SK-N-SH treated with all-trans-retinoic acid at 6 μM for 48 hours (cell line): ENCODE measurements at regions not wholly inside any gene's neighbourhood (a gene's known extent, or its start where the extent isn't known, plus 50 kb on each side); places are given as distances from the start of the nearest gene placed in this dataset.

Experiments used
- ATAC-seq: fragments of 200-7000 bp; cut with Tn5 transposase; 3 replicates; pipeline ENCODE4 v1.9.1; 2020; ENCODE audit warnings: mild to moderate bottlenecking, moderate library complexity
- ARNTL ChIP-seq: fragments of 450-650 bp; formaldehyde crosslinking; IDR thresholded peaks from 2 replicates; pipeline ENCODE4 v1.5.0; 2020; ENCODE audit warnings: low read depth, mild to moderate bottlenecking, moderate library complexity, borderline replicate concordance
- BACH2 ChIP-seq: fragments of 250-450 bp; sonication (Bioruptor Pico); IDR thresholded peaks from 2 replicates; pipeline ENCODE4 v1.9.0; 2021; ENCODE audit warnings: mild to moderate bottlenecking, borderline replicate concordance
- CREB5 ChIP-seq: fragments of 250-450 bp; sonication (Bioruptor Pico); IDR thresholded peaks from 2 replicates; pipeline ENCODE4 v1.5.1; 2020; ENCODE audit warnings: low read depth, mild to moderate bottlenecking, moderate library complexity
- CSDC2 ChIP-seq: fragments of 250-450 bp; sonication (Bioruptor Pico); IDR thresholded peaks from 2 replicates; pipeline ENCODE4 v1.5.0; 2020; ENCODE audit warnings: mild to moderate bottlenecking, moderate library complexity
- CSRNP3 ChIP-seq: fragments of 250-450 bp; sonication (Bioruptor Pico); IDR thresholded peaks from 2 replicates; pipeline ENCODE4 v1.5.1; 2021; ENCODE audit warnings: mild to moderate bottlenecking, moderate library complexity
- ESRRG ChIP-seq: fragments of 250-450 bp; sonication (Bioruptor Pico); IDR thresholded peaks from 2 replicates; pipeline ENCODE4 v1.6.1; 2021; ENCODE audit warnings: mild to moderate bottlenecking
- GLIS3 ChIP-seq: fragments of 250-450 bp; sonication (Bioruptor Pico); IDR thresholded peaks from 2 replicates; pipeline ENCODE4 v1.5.0; 2020; ENCODE audit warnings: mild to moderate bottlenecking, moderate library complexity
- ISL1 ChIP-seq: fragments of 250-450 bp; sonication (Bioruptor Pico); IDR thresholded peaks from 2 replicates; pipeline ENCODE4 v2.1.2; 2022; ENCODE audit warnings: mild to moderate bottlenecking, moderate library complexity
- PATZ1 ChIP-seq: fragments of 250-450 bp; sonication (Bioruptor Pico); IDR thresholded peaks from 2 replicates; pipeline ENCODE4 v1.8.0; 2020; ENCODE audit warnings: mild to moderate bottlenecking, moderate library complexity, borderline replicate concordance
- POU6F1 ChIP-seq: fragments of 250-450 bp; sonication (Bioruptor Pico); IDR thresholded peaks from 2 replicates; pipeline ENCODE4 v1.8.0; 2021; ENCODE audit warnings: low read depth, mild to moderate bottlenecking, moderate library complexity, borderline replicate concordance
- PPARA ChIP-seq: fragments of 250-450 bp; sonication (Bioruptor Pico); IDR thresholded peaks from 2 replicates; pipeline ENCODE4 v1.5.0; 2020; ENCODE audit warnings: mild to moderate bottlenecking, borderline replicate concordance
- RARB ChIP-seq: fragments of 250-450 bp; sonication (Bioruptor Pico); IDR thresholded peaks from 2 replicates; pipeline ENCODE4 v1.8.0; 2021; ENCODE audit warnings: mild to moderate bottlenecking, moderate library complexity
- SNAI2 ChIP-seq: fragments of 250-450 bp; sonication (Bioruptor Pico); IDR thresholded peaks from 2 replicates; pipeline ENCODE4 v1.5.0; 2020; ENCODE audit warnings: mild to moderate bottlenecking, moderate library complexity
- TCF4 ChIP-seq: fragments of 250-450 bp; sonication (Bioruptor Pico); IDR thresholded peaks from 2 replicates; pipeline ENCODE4 v1.8.0; 2021; ENCODE audit warnings: mild to moderate bottlenecking, moderate library complexity, borderline replicate concordance
- TOX ChIP-seq: fragments of 250-450 bp; sonication (Bioruptor Pico); IDR thresholded peaks from 2 replicates; pipeline ENCODE4 v1.8.0; 2021; ENCODE audit warnings: mild to moderate bottlenecking, moderate library complexity, borderline replicate concordance
- ZC3H10 ChIP-seq: fragments of 250-450 bp; sonication (Bioruptor Pico); IDR thresholded peaks from 2 replicates; pipeline ENCODE4 v1.5.1; 2021; ENCODE audit warnings: mild to moderate bottlenecking, moderate library complexity
- ZFP3 ChIP-seq: fragments of 250-450 bp; sonication (Bioruptor Pico); IDR thresholded peaks from 2 replicates; pipeline ENCODE4 v1.5.0; 2020; ENCODE audit warnings: mild to moderate bottlenecking, moderate library complexity
- ZFP30 ChIP-seq: fragments of 450-650 bp; formaldehyde crosslinking; IDR thresholded peaks from 2 replicates; pipeline ENCODE4 v1.5.0; 2022; ENCODE audit warnings: mild to moderate bottlenecking, moderate library complexity
- ZNF70 ChIP-seq: fragments of 450-650 bp; formaldehyde crosslinking; IDR thresholded peaks from 2 replicates; pipeline ENCODE4 v1.5.0; 2020; ENCODE audit warnings: mild to moderate bottlenecking, moderate library complexity
- ZNF8 ChIP-seq: fragments of 450-650 bp; formaldehyde crosslinking; IDR thresholded peaks from 2 replicates; pipeline ENCODE4 v1.5.0; 2020; ENCODE audit warnings: mild to moderate bottlenecking, moderate library complexity
- TF ChIP-seq, protein P1 (sequence below): fragments of 250-450 bp; sonication (Bioruptor Pico); IDR thresholded peaks from 2 replicates; pipeline ENCODE4 v1.5.0; 2020; ENCODE audit warnings: mild to moderate bottlenecking, moderate library complexity

DNA sequence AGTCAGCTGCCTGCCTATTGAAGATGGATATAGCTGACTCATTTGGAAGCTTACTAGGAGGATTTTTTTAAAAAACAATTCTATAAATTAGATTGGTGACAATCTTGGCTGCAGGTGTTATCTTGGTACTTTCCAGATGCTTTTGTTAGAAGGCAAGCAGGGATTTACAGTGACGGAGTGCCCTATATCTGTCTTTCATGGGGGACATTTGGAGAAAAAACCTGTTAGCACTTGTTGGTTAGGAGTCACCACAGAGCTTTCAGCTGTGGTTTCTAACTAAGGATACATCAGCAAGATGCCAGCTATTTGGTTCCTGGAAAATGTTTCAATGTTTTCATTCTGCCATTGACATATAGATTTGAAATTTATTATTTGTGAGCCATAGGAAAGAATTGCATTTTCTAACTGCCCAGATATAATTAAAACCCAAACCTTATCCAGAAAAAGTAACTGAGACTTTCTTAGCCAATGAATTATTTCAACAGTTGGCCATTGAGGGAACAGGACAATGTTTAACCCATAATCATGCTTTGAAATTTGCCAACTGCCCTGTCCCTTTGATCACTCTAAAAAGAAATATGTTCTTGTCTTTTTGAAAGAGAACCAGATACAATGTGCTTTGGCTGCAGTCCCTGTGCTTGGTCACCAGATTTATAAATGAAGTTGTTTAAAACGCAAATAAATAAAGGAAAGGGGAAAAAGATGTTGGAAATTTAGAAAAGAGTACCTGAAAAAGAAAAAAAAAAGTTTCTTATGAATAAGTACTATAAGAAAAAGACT lies 761.0 kb upstream of the CXADR start:
- no peak for ATAC-seq
- TF ChIP-seq GLIS3 (CRISPR knock-in tag) (no peak), TOX (peak; percentile 38; the same call in 1 of the 2 replicates)

GRCh38 chr21:16752475-16752857 lies 760.4 kb upstream of the CXADR start:
- no peak for TF ChIP-seq CREB5 (CRISPR knock-in tag)
- no peak for TF ChIP-seq ZFP30
- TF ChIP-seq ZNF8 (CRISPR knock-in tag), result no peak
- no peak for TF ChIP-seq ZNF70 (CRISPR knock-in tag)
- TF ChIP-seq TCF4 (CRISPR knock-in tag), result no peak
- no peak for TF ChIP-seq ESRRG (CRISPR knock-in tag)
- no peak for TF ChIP-seq ARNTL (CRISPR knock-in tag)
- no peak for TF ChIP-seq RARB (CRISPR knock-in tag)
- TF ChIP-seq POU6F1 (CRISPR knock-in tag), result no peak
- no peak for TF ChIP-seq CSDC2
- TF ChIP-seq ZFP3 (CRISPR knock-in tag), result no peak
- TF ChIP-seq ISL1, result no peak
- no peak for TF ChIP-seq SNAI2 (CRISPR knock-in tag)
- TF ChIP-seq TOX, result no peak
- no peak for TF ChIP-seq ZC3H10 (CRISPR knock-in tag)
- TF ChIP-seq, protein P1, sequence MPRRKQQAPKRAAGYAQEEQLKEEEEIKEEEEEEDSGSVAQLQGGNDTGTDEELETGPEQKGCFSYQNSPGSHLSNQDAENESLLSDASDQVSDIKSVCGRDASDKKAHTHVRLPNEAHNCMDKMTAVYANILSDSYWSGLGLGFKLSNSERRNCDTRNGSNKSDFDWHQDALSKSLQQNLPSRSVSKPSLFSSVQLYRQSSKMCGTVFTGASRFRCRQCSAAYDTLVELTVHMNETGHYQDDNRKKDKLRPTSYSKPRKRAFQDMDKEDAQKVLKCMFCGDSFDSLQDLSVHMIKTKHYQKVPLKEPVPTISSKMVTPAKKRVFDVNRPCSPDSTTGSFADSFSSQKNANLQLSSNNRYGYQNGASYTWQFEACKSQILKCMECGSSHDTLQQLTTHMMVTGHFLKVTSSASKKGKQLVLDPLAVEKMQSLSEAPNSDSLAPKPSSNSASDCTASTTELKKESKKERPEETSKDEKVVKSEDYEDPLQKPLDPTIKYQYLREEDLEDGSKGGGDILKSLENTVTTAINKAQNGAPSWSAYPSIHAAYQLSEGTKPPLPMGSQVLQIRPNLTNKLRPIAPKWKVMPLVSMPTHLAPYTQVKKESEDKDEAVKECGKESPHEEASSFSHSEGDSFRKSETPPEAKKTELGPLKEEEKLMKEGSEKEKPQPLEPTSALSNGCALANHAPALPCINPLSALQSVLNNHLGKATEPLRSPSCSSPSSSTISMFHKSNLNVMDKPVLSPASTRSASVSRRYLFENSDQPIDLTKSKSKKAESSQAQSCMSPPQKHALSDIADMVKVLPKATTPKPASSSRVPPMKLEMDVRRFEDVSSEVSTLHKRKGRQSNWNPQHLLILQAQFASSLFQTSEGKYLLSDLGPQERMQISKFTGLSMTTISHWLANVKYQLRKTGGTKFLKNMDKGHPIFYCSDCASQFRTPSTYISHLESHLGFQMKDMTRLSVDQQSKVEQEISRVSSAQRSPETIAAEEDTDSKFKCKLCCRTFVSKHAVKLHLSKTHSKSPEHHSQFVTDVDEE (CRISPR knock-in tag), result no peak
- TF ChIP-seq CSRNP3 (CRISPR knock-in tag), result no peak
- no peak for TF ChIP-seq PATZ1 (CRISPR knock-in tag)
- no peak for TF ChIP-seq BACH2 (CRISPR knock-in tag)
- no peak for ATAC-seq

GRCh38 chr21:16755061-16755460 lies 757.8 kb upstream of the CXADR start:
- TF ChIP-seq TOX, result no peak
- no peak for TF ChIP-seq RARB (CRISPR knock-in tag)
- TF ChIP-seq ZNF70 (CRISPR knock-in tag), result no peak
- no peak for TF ChIP-seq BACH2 (CRISPR knock-in tag)
- no peak for TF ChIP-seq PATZ1 (CRISPR knock-in tag)
- TF ChIP-seq PPARA (CRISPR knock-in tag), result no peak
- no peak for ATAC-seq
